ENCODE measurements at regions not wholly inside any gene's neighbourhood (a gene's known extent, or its start where the extent isn't known, plus 50 kb on each side); places are given as distances from the start of the nearest gene placed in this dataset.
"Not testable (repeated sequence)": the region's sequence is repeated elsewhere in the genome, so short reads cannot be mapped to it uniquely, and the experiment has no call there.

GRCh38 chr5:12647613-12648012 is 743.4 kb upstream of the CTNND2 start:
- no peak for DNase-seq (ENCODE audit: low read depth, low spot score)
- in situ Hi-C loops (cut with HindIII; ENCODE audit: low pct_unique_long_range_greater_than_20kb, low sequenced_read_pairs), result no loop called here

- no peak for DNase-seq (ENCODE audit: low read depth, low spot score)
- in situ Hi-C loops (cut with HindIII; ENCODE audit: low pct_unique_long_range_greater_than_20kb, low sequenced_read_pairs), result no loop called here
These were observed 741.3 kb upstream of the CTNND2 start for GRCh38 chr5:12645582-12645981.

DNA sequence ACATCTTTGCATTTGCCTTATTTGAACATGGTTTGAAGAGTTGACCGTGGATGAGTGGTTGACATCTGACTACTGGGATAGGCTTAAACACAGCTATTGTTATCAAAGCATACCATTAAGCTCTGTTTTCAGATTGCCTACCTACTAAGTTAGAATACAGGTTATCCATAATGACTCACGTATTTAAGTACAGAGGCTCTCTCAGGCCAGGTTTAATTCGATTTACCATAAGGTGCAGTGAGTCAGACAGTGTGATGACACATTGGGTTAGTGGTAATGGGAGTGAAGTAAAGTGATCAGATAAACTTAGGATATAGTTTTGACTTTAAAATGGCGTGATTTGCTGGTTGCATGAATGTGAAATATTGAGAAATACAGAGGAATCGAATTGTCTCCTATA is 732.0 kb upstream of the CTNND2 start:
- DNase-seq (ENCODE audit: low read depth, low spot score), result no peak

GRCh38 chr5:12626556-12626955 is 722.3 kb upstream of the CTNND2 start:
- in situ Hi-C loops (cut with HindIII; ENCODE audit: low pct_unique_long_range_greater_than_20kb, low sequenced_read_pairs), result no loop called here
- DNase-seq (ENCODE audit: low read depth, low spot score), result no peak

More for the DNA sequence above, 732.0 kb upstream of the CTNND2 start:
- in situ Hi-C loops (cut with HindIII; ENCODE audit: low pct_unique_long_range_greater_than_20kb, low sequenced_read_pairs), result no loop called here

GRCh38 chr5:12625667-12626263 is 721.5 kb upstream of the CTNND2 start:
- no peak for DNase-seq (ENCODE audit: low read depth, low spot score)
- in situ Hi-C loops (cut with HindIII; ENCODE audit: low pct_unique_long_range_greater_than_20kb, low sequenced_read_pairs), result no loop called here

GRCh38 chr5:12624776-12625560 is 720.7 kb upstream of the CTNND2 start:
- in situ Hi-C loops (cut with HindIII; ENCODE audit: low pct_unique_long_range_greater_than_20kb, low sequenced_read_pairs), result no loop called here
- DNase-seq (ENCODE audit: low read depth, low spot score), result no peak

- no peak for DNase-seq (ENCODE audit: low read depth, low spot score)
- in situ Hi-C loops (cut with HindIII; ENCODE audit: low pct_unique_long_range_greater_than_20kb, low sequenced_read_pairs), result no loop called here
These were observed 719.2 kb upstream of the CTNND2 start for GRCh38 chr5:12623408-12623807.

DNA sequence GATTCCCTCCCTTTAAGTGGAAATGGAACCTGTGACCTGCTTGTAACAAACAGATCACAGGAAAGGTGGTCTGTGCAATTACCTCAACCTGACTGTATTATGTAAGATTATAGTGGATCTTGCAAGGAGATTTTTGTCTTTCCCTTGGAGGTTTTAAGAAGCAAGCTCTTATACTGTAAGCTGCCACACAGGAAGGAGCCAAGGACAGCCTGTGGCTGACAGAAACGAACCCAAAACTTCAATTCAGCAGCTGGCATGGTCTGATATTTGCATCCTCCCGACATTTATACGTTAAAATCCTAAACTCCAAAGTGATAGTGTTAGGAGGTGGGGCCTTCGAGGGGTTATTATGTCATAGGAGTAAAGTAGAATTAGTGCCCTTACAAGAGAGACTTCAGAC is 711.8 kb upstream of the CTNND2 start:
- in situ Hi-C loops (cut with HindIII; ENCODE audit: low pct_unique_long_range_greater_than_20kb, low sequenced_read_pairs), result no loop called here

GRCh38 chr5:12615141-12615820 is 711.0 kb upstream of the CTNND2 start:
- DNase-seq (ENCODE audit: low read depth, low spot score), result peak; percentile 79
- in situ Hi-C loops (cut with HindIII; ENCODE audit: low pct_unique_long_range_greater_than_20kb, low sequenced_read_pairs), result no loop called here

More for the DNA sequence above, 711.8 kb upstream of the CTNND2 start:
- DNase-seq (ENCODE audit: low read depth, low spot score), result no peak

DNA sequence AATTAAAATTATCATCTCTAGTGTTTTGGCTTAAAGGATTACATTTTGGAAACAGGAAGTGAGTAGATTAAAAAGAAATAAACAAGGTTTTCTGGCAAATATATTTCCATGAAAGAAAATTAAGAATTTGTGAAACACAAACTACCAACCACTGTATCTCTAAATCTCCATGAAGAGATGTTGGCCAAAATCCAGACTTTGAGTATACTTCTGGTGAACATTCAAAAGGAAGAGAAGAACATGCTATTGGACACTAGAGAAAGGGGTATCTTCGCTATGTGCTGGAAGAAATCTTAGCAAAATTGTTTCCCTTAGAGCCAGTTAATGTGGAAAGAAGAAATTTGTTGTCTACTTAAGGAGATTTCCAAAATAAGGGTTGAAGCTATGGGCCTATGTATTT is 710.4 kb upstream of the CTNND2 start:
- in situ Hi-C loops (cut with HindIII; ENCODE audit: low pct_unique_long_range_greater_than_20kb, low sequenced_read_pairs), result no loop called here
- DNase-seq (ENCODE audit: low read depth, low spot score), result no peak

GRCh38 chr5:12611132-12611531 is 706.9 kb upstream of the CTNND2 start:
- in situ Hi-C loops (cut with HindIII; ENCODE audit: low pct_unique_long_range_greater_than_20kb, low sequenced_read_pairs), result no loop called here
- no peak for DNase-seq (ENCODE audit: low read depth, low spot score)

- DNase-seq (ENCODE audit: low read depth, low spot score); in situ Hi-C loops (cut with HindIII; ENCODE audit: low pct_unique_long_range_greater_than_20kb, low sequenced_read_pairs): not testable (repeated sequence)
These were observed 703.6 kb upstream of the CTNND2 start for GRCh38 chr5:12607817-12608216.

DNA sequence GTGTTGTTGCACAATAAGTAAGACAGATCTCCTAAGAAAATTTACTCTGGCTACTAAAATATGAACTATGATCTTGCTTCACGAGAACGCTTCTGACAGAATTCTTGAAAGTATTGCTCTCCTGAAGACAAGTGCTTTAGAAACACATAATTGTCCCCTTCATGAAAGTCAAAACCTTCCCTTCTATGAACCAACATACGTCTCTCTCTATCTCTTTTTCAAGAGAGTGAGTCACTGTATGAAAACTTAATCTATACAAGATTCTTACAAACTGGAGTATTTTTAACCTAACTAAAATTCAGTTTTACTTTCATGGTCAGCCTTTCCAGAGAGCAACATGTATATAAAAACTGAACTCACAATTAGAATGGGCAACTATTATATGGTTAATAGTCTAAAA is 688.0 kb upstream of the CTNND2 start:
- in situ Hi-C loops (cut with HindIII; ENCODE audit: low pct_unique_long_range_greater_than_20kb, low sequenced_read_pairs), result no loop called here
- no peak for DNase-seq (ENCODE audit: low read depth, low spot score)

DNA sequence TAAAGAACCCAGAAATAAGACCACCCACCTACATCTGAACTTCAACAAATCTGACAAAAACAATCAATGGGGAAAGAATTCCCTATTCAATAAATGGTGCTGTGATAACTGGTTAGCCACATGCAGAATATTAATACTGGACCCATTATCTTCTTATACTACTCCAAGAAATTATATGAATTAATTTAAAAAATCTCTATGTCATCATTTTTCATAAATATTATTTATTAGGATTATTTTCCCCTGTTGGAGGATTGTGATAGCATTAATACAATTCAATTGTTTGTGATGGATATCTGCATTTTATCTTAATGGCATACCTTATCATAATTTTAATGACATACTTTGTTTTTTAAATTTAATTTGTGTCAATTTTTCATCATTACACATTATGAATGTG is 682.2 kb upstream of the CTNND2 start:
- DNase-seq (ENCODE audit: low read depth, low spot score), result no peak
- in situ Hi-C loops (cut with HindIII; ENCODE audit: low pct_unique_long_range_greater_than_20kb, low sequenced_read_pairs), result no loop called here

DNA sequence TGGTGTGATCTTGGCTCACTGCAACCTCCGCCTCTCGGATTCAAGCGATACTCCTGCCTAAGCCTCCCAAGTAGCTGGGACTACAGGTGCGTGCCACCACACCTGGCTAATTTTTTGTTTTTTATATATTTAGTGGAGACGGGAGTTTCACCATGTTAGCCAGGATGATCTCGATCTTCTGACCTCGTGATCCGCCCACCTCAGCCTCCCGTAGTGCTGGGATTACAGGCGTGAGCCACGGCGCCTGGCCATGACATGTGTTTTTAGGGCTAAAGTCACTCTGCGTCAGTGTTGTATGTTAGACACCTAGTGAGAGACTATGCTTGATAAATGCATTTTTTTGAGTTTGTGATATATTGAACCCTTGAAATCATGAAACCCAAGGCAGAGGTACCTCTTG is 674.6 kb upstream of the CTNND2 start:
- in situ Hi-C loops (cut with HindIII; ENCODE audit: low pct_unique_long_range_greater_than_20kb, low sequenced_read_pairs); DNase-seq (ENCODE audit: low read depth, low spot score): not testable (repeated sequence)

DNA sequence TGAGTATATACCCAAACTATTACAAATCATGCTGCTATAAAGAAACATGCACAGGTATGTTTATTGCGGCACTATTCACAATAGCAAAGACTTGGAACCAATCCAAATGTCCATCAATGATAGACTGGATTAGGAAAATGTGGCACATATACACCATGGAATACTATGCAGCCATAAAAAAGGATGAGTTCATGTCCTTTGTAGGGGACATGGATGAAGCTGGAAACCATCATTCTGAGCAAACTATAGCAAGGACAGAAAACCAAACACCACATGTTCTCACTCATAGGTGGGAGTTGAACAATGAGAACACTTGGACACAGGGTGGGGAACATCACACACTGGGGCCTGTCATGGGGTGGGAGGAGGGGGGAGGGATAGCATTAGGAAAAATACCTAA is 672.7 kb upstream of the CTNND2 start:
- in situ Hi-C loops (cut with HindIII; ENCODE audit: low pct_unique_long_range_greater_than_20kb, low sequenced_read_pairs), result not testable (repeated sequence)

GRCh38 chr5:12574298-12575093 is 670.2 kb upstream of the CTNND2 start:
- peak; percentile 96 for DNase-seq (ENCODE audit: low read depth, low spot score)
- in situ Hi-C loops (cut with HindIII; ENCODE audit: low pct_unique_long_range_greater_than_20kb, low sequenced_read_pairs), result not testable (repeated sequence)

More for the DNA sequence above, 672.7 kb upstream of the CTNND2 start:
- not testable (repeated sequence) for DNase-seq (ENCODE audit: low read depth, low spot score)

DNA sequence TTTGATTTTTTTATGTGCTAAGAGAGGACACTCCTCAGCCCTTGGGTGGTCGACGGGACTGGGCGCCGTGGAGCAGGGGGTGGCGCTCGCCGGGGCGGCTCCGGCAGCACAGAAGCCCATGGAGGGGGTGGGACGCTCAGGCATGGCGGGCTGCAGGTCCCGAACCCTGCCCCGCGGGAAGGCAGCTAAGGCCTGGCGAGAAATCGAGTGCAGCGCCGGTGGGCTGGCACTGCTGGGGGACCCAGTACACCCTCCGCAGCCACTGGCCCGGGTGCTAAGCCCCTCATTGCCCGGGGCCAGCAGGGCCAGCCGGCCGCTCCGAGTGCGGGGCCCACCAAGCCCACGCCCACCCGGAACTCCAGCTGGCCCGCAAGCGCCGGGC is 669.7 kb upstream of the CTNND2 start:
- peak; percentile 20 for DNase-seq (ENCODE audit: low read depth, low spot score)
- in situ Hi-C loops (cut with HindIII; ENCODE audit: low pct_unique_long_range_greater_than_20kb, low sequenced_read_pairs), result not testable (repeated sequence)

Data from SK-MEL-5 (cell line).